GM12891 (cell line): ENCODE measurements at regions not wholly inside any gene's neighbourhood (a gene's known extent, or its start where the extent isn't known, plus 50 kb on each side); places are given as distances from the start of the nearest gene placed in this dataset.

Source experiments
- PAX5 ChIP-seq: IDR thresholded peaks from 2 replicates; pipeline ENCODE4 v1.6.1; 2011; ENCODE audit warnings: low read length, moderate library complexity, mild to moderate bottlenecking; ENCODE audit not compliant: insufficient read depth, severe bottlenecking
- POLR2A ChIP-seq: IDR thresholded peaks from 2 replicates; pipeline ENCODE4 v1.6.1; 2011; ENCODE audit warnings: low read depth, low read length, control low read depth
- POLR2AphosphoS5 ChIP-seq: IDR thresholded peaks from 2 replicates; pipeline ENCODE4 v1.6.1; 2011; ENCODE audit warnings: low read depth, low read length, control low read depth
- SPI1 ChIP-seq: IDR thresholded peaks from 2 replicates; pipeline ENCODE4 v1.6.1; 2011; ENCODE audit warnings: low read depth, low read length, control low read depth
- TAF1 ChIP-seq: IDR thresholded peaks from 2 replicates; pipeline ENCODE4 v1.6.1; 2011; ENCODE audit warnings: low read depth, low read length, control low read depth

- TF ChIP-seq TAF1: no peak
- no peak for TF ChIP-seq POLR2AphosphoS5
- TF ChIP-seq POLR2A: no peak
- no peak for TF ChIP-seq SPI1
- TF ChIP-seq PAX5: no peak
Measured at GRCh38 chr12:34294671-34295365, 272.5 kb downstream of the ALG10 start.
